SK-N-SH treated with all-trans-retinoic acid at 6 μM for 48 hours (cell line): ENCODE measurements at regions not wholly inside any gene's neighbourhood (a gene's known extent, or its start where the extent isn't known, plus 50 kb on each side); places are given as distances from the start of the nearest gene placed in this dataset.

ENCODE experiments used
- ATAC-seq: fragments of 200-7000 bp; cut with Tn5 transposase; 3 replicates; pipeline ENCODE4 v1.9.1; 2020; ENCODE audit warnings: mild to moderate bottlenecking, moderate library complexity
- ARNTL ChIP-seq: fragments of 450-650 bp; formaldehyde crosslinking; IDR thresholded peaks from 2 replicates; pipeline ENCODE4 v1.5.0; 2020; ENCODE audit warnings: low read depth, mild to moderate bottlenecking, moderate library complexity, borderline replicate concordance
- BACH2 ChIP-seq: fragments of 250-450 bp; sonication (Bioruptor Pico); IDR thresholded peaks from 2 replicates; pipeline ENCODE4 v1.9.0; 2021; ENCODE audit warnings: mild to moderate bottlenecking, borderline replicate concordance
- CREB5 ChIP-seq: fragments of 250-450 bp; sonication (Bioruptor Pico); IDR thresholded peaks from 2 replicates; pipeline ENCODE4 v1.5.1; 2020; ENCODE audit warnings: low read depth, mild to moderate bottlenecking, moderate library complexity
- CSRNP3 ChIP-seq: fragments of 250-450 bp; sonication (Bioruptor Pico); IDR thresholded peaks from 2 replicates; pipeline ENCODE4 v1.5.1; 2021; ENCODE audit warnings: mild to moderate bottlenecking, moderate library complexity
- ESRRG ChIP-seq: fragments of 250-450 bp; sonication (Bioruptor Pico); IDR thresholded peaks from 2 replicates; pipeline ENCODE4 v1.6.1; 2021; ENCODE audit warnings: mild to moderate bottlenecking
- GLIS3 ChIP-seq: fragments of 250-450 bp; sonication (Bioruptor Pico); IDR thresholded peaks from 2 replicates; pipeline ENCODE4 v1.5.0; 2020; ENCODE audit warnings: mild to moderate bottlenecking, moderate library complexity
- ISL1 ChIP-seq: fragments of 250-450 bp; sonication (Bioruptor Pico); IDR thresholded peaks from 2 replicates; pipeline ENCODE4 v2.1.2; 2022; ENCODE audit warnings: mild to moderate bottlenecking, moderate library complexity
- OSR1 ChIP-seq: fragments of 250-450 bp; sonication (Bioruptor Pico); IDR thresholded peaks from 2 replicates; pipeline ENCODE4 v1.8.0; 2022; ENCODE audit warnings: moderate library complexity, mild to moderate bottlenecking, inconsistent platforms
- PATZ1 ChIP-seq: fragments of 250-450 bp; sonication (Bioruptor Pico); IDR thresholded peaks from 2 replicates; pipeline ENCODE4 v1.8.0; 2020; ENCODE audit warnings: mild to moderate bottlenecking, moderate library complexity, borderline replicate concordance
- POU6F1 ChIP-seq: fragments of 250-450 bp; sonication (Bioruptor Pico); IDR thresholded peaks from 2 replicates; pipeline ENCODE4 v1.8.0; 2021; ENCODE audit warnings: low read depth, mild to moderate bottlenecking, moderate library complexity, borderline replicate concordance
- PPARA ChIP-seq: fragments of 250-450 bp; sonication (Bioruptor Pico); IDR thresholded peaks from 2 replicates; pipeline ENCODE4 v1.5.0; 2020; ENCODE audit warnings: mild to moderate bottlenecking, borderline replicate concordance
- RARB ChIP-seq: fragments of 250-450 bp; sonication (Bioruptor Pico); IDR thresholded peaks from 2 replicates; pipeline ENCODE4 v1.8.0; 2021; ENCODE audit warnings: mild to moderate bottlenecking, moderate library complexity
- SNAI2 ChIP-seq: fragments of 250-450 bp; sonication (Bioruptor Pico); IDR thresholded peaks from 2 replicates; pipeline ENCODE4 v1.5.0; 2020; ENCODE audit warnings: mild to moderate bottlenecking, moderate library complexity
- TCF4 ChIP-seq: fragments of 250-450 bp; sonication (Bioruptor Pico); IDR thresholded peaks from 2 replicates; pipeline ENCODE4 v1.8.0; 2021; ENCODE audit warnings: mild to moderate bottlenecking, moderate library complexity, borderline replicate concordance
- TOX ChIP-seq: fragments of 250-450 bp; sonication (Bioruptor Pico); IDR thresholded peaks from 2 replicates; pipeline ENCODE4 v1.8.0; 2021; ENCODE audit warnings: mild to moderate bottlenecking, moderate library complexity, borderline replicate concordance
- TSHZ2 ChIP-seq: fragments of 250-450 bp; sonication (Bioruptor Pico); IDR thresholded peaks from 2 replicates; pipeline ENCODE4 v1.5.0; 2020; ENCODE audit warnings: mild to moderate bottlenecking, moderate library complexity
- ZC3H10 ChIP-seq: fragments of 250-450 bp; sonication (Bioruptor Pico); IDR thresholded peaks from 2 replicates; pipeline ENCODE4 v1.5.1; 2021; ENCODE audit warnings: mild to moderate bottlenecking, moderate library complexity
- ZFP3 ChIP-seq: fragments of 250-450 bp; sonication (Bioruptor Pico); IDR thresholded peaks from 2 replicates; pipeline ENCODE4 v1.5.0; 2020; ENCODE audit warnings: mild to moderate bottlenecking, moderate library complexity
- ZFP30 ChIP-seq: fragments of 450-650 bp; formaldehyde crosslinking; IDR thresholded peaks from 2 replicates; pipeline ENCODE4 v1.5.0; 2022; ENCODE audit warnings: mild to moderate bottlenecking, moderate library complexity
- ZNF565 ChIP-seq: fragments of 450-650 bp; formaldehyde crosslinking; conservative IDR thresholded peaks from 2 replicates; pipeline ENCODE4 v1.5.0; 2020; ENCODE audit warnings: low read depth, mild to moderate bottlenecking, moderate library complexity
- ZNF70 ChIP-seq: fragments of 450-650 bp; formaldehyde crosslinking; IDR thresholded peaks from 2 replicates; pipeline ENCODE4 v1.5.0; 2020; ENCODE audit warnings: mild to moderate bottlenecking, moderate library complexity
- ZNF8 ChIP-seq: fragments of 450-650 bp; formaldehyde crosslinking; IDR thresholded peaks from 2 replicates; pipeline ENCODE4 v1.5.0; 2020; ENCODE audit warnings: mild to moderate bottlenecking, moderate library complexity

- no peak for TF ChIP-seq POU6F1 (CRISPR knock-in tag)
- no peak for TF ChIP-seq RARB (CRISPR knock-in tag)
- TF ChIP-seq CREB5 (CRISPR knock-in tag), result no peak
- no peak for TF ChIP-seq ZC3H10 (CRISPR knock-in tag)
- no peak for TF ChIP-seq ESRRG (CRISPR knock-in tag)
- no peak for TF ChIP-seq SNAI2
- TF ChIP-seq ZNF565 (CRISPR knock-in tag), result no peak
- no peak for TF ChIP-seq BACH2 (CRISPR knock-in tag)
- no peak for TF ChIP-seq OSR1
- TF ChIP-seq ZNF70 (CRISPR knock-in tag), result no peak
- TF ChIP-seq PPARA (CRISPR knock-in tag), result no peak
- no peak for TF ChIP-seq ISL1 (CRISPR knock-in tag)
- TF ChIP-seq ZFP30, result no peak
- no peak for TF ChIP-seq ARNTL
- no peak for TF ChIP-seq TOX (CRISPR knock-in tag)
- TF ChIP-seq ZFP3, result no peak
- no peak for TF ChIP-seq TCF4 (CRISPR knock-in tag)
- no peak for TF ChIP-seq PATZ1 (CRISPR knock-in tag)
- TF ChIP-seq ZNF8 (CRISPR knock-in tag), result no peak
- TF ChIP-seq GLIS3, result no peak
- no peak for ATAC-seq
These were observed 705.5 kb downstream of the DIPK2A start for GRCh38 chr3:144677103-144677502.

GRCh38 chr3:144683065-144683464 lies 711.4 kb downstream of the DIPK2A start:
- ATAC-seq, result no peak

More at GRCh38 chr3:144683065-144683464, 711.4 kb downstream of the DIPK2A start:
- TF ChIP-seq BACH2 (CRISPR knock-in tag) (no peak), PPARA (CRISPR knock-in tag) (no peak), CSRNP3 (CRISPR knock-in tag) (no peak), TCF4 (CRISPR knock-in tag) (no peak), PATZ1 (CRISPR knock-in tag) (no peak), TSHZ2 (no peak), CREB5 (CRISPR knock-in tag) (no peak), ARNTL (no peak), POU6F1 (CRISPR knock-in tag) (no peak), ZNF565 (CRISPR knock-in tag) (no peak), ESRRG (CRISPR knock-in tag) (no peak), SNAI2 (no peak), ISL1 (CRISPR knock-in tag) (no peak)
- TF ChIP-seq, all 23 proteins: peak for 0
